Motor neuron (in vitro differentiated cells): ENCODE measurements at regions not wholly inside any gene's neighbourhood (a gene's known extent, or its start where the extent isn't known, plus 50 kb on each side); places are given as distances from the start of the nearest gene placed in this dataset.
A peak's percentile ranks its signal among the peaks of the same experiment; 100 is the strongest.

Source experiments
- ATAC-seq, 8 experiments: fragments of 200-7000 bp; cut with Tn5 transposase; replicated peaks in 6 of 8; 2 replicates each; pipeline ENCODE4 v1.8.0; 2021; ENCODE audit warnings: mild to moderate bottlenecking in 8 of 8, moderate library complexity in 8 of 8
- H3K27ac ChIP-seq, 2 donors: fragments of 250-450 bp; sonication (Bioruptor Pico); 2 replicates each; pipeline ENCODE4 v1.9.0; 2021; ENCODE audit warnings: antibody characterized with exemption in 2 of 2, mild to moderate bottlenecking in 2 of 2, moderate library complexity in 1 of 2
- H3K4me1 ChIP-seq, 2 donors: fragments of 250-450 bp; sonication (Bioruptor Pico); replicated peaks in 1 of 2; 2 replicates each; pipeline ENCODE4 v1.6.1; 2021; ENCODE audit warnings: antibody characterized with exemption in 2 of 2, mild to moderate bottlenecking in 2 of 2, moderate library complexity in 1 of 2
- H3K4me3 ChIP-seq, 5 donors: fragments of 250-450 bp; sonication (Bioruptor Pico); 2 replicates each; pipeline ENCODE4 v1.9.0; 2021; ENCODE audit warnings: antibody characterized with exemption in 5 of 5, mild to moderate bottlenecking in 5 of 5, moderate library complexity in 4 of 5
- WGBS, 10 experiments: fragments of 450-650 bp; shearing (Covaris generic); methylation state at CpG; one replicate each; pipeline ENCODE4 v1.0.0; 2022; 5-methylcytosine and 5-hydroxymethylcytosine counted together
- in situ Hi-C, 9 experiments: fragments of 400-800 bp; cut with MboI; loops; one replicate each; pipeline ENCODE4 v1.15.0; 2021; ENCODE audit warnings: low sequenced_read_pairs in 9 of 9, low pct_unique_long_range_greater_than_20kb in 2 of 9; ENCODE audit not compliant: unreplicated experiment in 9 of 9

DNA sequence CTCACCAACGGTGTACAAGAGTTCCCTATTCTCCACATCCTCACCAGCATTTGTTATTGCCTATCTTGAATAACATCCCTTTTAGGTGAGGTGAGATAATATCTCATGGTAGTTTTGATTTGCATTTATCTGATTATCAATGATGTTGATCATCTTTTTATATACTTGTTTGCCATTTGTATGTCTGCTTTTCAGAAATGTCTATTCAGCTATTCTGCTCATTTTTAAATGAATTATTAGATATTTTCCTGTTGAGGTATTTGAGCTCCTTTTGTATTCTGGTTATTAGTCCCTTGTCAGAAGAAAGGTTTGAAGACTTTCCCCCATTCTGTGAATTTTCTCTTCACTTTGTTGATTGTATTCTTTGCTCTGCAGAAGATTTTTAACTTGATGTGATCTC lies 695.5 kb upstream of the DDX18 start:
- H3K4me1 ChIP-seq: no peaks in the 10 kb centered on the region
- no peak overlapping the region for H3K4me3 ChIP-seq
- in situ Hi-C loops: no loop called here
- no peak overlapping the region for H3K27ac ChIP-seq
- WGBS, 10 experiments: 0 to 83% (median 45%) methylated on average over 1 of the region's 1 CpG; no CpG with 5 or more reads in 2 of the 10 experiments
- no peak for ATAC-seq

DNA sequence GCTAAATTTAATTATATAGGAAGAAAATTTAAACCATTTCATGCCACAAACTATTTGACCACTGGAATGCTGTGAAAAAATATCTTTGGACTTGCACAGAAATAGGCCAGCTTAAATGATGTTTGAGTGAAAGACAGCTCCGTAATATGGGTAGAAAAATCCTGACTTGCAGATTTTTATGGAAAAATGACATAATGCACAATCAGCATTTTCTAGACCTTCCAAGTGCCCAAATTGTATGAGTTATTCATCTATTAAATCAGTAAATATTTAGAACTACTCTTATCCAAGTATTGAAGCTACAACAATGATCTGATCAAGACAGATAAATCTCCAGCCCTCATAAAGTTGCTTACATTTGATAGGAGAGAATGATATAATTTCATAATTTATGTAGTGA lies 691.1 kb upstream of the DDX18 start:
- ATAC-seq: no peak
- no peaks in the 10 kb centered on the region for H3K4me1 ChIP-seq
- 7 to 100% (median 88%) methylated on average over 1 of the region's 1 CpG; no CpG with 5 or more reads in 1 of the 10 experiments for WGBS, 10 experiments
- no peak overlapping the region for H3K4me3 ChIP-seq
- in situ Hi-C loops: no loop called here
- no peak overlapping the region for H3K27ac ChIP-seq

GRCh38 chr2:117126656-117127055 lies 687.8 kb upstream of the DDX18 start:
- H3K27ac ChIP-seq: no peak overlapping the region
- in situ Hi-C loops: loop anchor here in 1 of 9 experiments (25.0 kb wide), 1 partner anchor 111 kb away; no protein-coding TSS in a partner anchor
- H3K4me1 ChIP-seq: no peaks in the 10 kb centered on the region
- no peak for ATAC-seq
- 3 to 91% (median 74%) methylated on average over 1 to 3 of the region's 3 CpGs for WGBS, 10 experiments
- no peak overlapping the region for H3K4me3 ChIP-seq

DNA sequence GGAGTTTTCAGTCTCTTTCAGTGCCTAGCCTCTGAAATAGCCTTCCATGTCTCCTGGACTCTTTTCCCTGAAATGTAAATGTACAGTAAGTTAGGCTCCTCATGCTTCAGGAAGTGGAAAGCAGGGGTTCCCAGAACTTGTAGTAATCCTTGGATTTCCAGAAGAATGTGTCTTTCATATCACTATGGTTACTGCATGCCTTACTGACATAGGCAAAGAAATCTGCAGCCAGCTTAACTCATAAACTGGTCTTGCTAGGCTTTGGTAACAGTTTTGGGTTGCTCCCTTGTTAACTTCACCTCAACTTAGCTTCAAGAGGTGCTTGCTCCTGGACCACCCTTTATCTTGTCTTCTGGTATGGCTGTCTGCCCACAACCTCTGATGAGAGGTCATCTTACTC lies 686.8 kb upstream of the DDX18 start:
- in situ Hi-C loops: loop anchor here in 1 of 9 experiments (25.0 kb wide), 1 partner anchor 110 kb away; no protein-coding TSS in a partner anchor
- no peak overlapping the region for H3K4me3 ChIP-seq

DNA sequence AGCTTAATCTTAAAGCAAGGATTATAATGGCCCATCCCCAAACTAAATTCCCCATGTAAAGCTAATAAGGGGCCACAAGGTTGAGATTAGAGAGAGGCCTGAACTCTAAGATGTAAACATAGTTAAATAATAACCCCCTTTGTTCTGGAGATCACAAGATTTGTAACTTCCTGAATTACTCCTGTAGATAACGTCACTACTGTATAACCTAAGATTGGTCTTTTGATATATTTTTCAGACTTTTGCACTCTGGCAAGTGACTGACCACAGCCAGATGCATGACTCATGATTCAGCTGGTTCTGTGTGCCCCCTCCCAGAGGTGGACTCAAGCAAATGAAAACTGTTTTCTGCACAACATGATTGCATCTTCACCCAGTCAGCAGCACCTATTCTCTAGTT lies 686.0 kb upstream of the DDX18 start:
- WGBS, 10 experiments: 0 to 100% (median 61%) methylated on average over 1 of the region's 1 CpG; no CpG with 5 or more reads in 4 of the 10 experiments
- in situ Hi-C loops: loop anchor here in 1 of 9 experiments (25.0 kb wide), 1 partner anchor 109 kb away; no protein-coding TSS in a partner anchor
- Histone ChIP-seq H3K4me1 (no peaks in the 10 kb centered on the region), H3K4me3 (no peak overlapping the region), H3K27ac (no peak overlapping the region)
- ATAC-seq: peak in 2 of 8 experiments; percentile 39 to 59

More for the DNA sequence above, 686.8 kb upstream of the DDX18 start:
- Histone ChIP-seq H3K27ac (no peak overlapping the region), H3K4me1 (no peaks in the 10 kb centered on the region)
- ATAC-seq: peak in 1 of 8 experiments; percentile 41

- Histone ChIP-seq H3K27ac (no peak overlapping the region), H3K4me1 (no peaks in the 10 kb centered on the region), H3K4me3 (no peak overlapping the region)
- in situ Hi-C loops: loop anchor here in 1 of 9 experiments (25.0 kb wide), 1 partner anchor 100 kb away; no protein-coding TSS in a partner anchor
- 40 to 60% methylated on average over 1 of the region's 2 CpGs; no CpG with 5 or more reads in 8 of the 10 experiments for WGBS, 10 experiments
- no peak for ATAC-seq
These were observed 677.1 kb upstream of the DDX18 start for GRCh38 chr2:117137371-117137770.

GRCh38 chr2:117169036-117169765 lies 645.3 kb upstream of the DDX18 start:
- Histone ChIP-seq H3K27ac (no peak overlapping the region), H3K4me3 (no peak overlapping the region), H3K4me1 (no peaks in the 10 kb centered on the region)
- no peak for ATAC-seq
- in situ Hi-C loops: no loop called here
- WGBS, 10 experiments: 0 to 100% (median 98%) methylated on average over 1 to 2 of the region's 2 CpGs

DNA sequence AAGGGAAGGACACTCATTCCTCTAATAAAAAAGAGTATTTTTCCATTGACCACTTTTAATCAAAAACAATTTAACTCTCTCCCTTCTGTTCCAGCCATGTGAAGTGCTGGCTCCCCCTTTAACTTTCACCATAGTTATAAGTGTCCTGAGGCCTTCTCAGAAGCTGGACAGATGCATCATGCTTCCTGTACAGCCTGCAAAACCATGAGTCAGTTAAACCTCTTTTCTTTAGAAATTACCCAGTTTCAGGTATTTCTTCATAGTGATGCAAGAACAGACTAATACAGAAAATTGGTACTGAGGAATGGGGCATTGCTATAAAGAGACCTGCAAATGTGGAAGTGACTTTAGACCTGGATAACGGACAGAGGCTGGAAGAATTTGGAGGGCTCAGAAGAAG lies 643.6 kb upstream of the DDX18 start:
- Histone ChIP-seq H3K4me1 (no peaks in the 10 kb centered on the region), H3K4me3 (no peak overlapping the region), H3K27ac (no peak overlapping the region)
- WGBS, 10 experiments: 0 to 100% (median 92%) methylated on average over 1 of the region's 1 CpG; no CpG with 5 or more reads in 4 of the 10 experiments
- in situ Hi-C loops: no loop called here
- ATAC-seq: no peak

DNA sequence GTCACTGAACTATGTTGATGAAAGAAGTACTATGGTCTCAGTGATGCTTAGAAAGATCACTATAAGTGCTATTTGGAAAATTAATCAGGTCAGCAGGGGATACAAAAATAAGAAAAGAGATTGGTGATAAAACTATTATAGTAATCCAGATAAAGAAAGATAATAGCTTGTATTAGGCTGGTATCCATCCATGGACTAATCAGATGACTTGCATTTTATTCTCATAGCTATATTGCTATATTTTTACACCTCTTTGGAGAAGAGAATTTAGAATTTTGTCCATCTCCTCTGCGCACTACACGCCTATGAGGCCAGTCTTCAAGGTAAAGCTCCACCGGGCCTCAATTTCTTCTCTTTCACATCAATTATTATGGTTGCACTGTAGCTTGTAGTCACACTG lies 635.1 kb upstream of the DDX18 start:
- no peak for ATAC-seq
- no peak overlapping the region for H3K27ac ChIP-seq
- no peaks in the 10 kb centered on the region for H3K4me1 ChIP-seq
- in situ Hi-C loops: no loop called here
- H3K4me3 ChIP-seq: no peak overlapping the region
- 50 to 100% (median 93%) methylated on average over 1 to 3 of the region's 3 CpGs; no CpG with 5 or more reads in 2 of the 10 experiments for WGBS, 10 experiments

DNA sequence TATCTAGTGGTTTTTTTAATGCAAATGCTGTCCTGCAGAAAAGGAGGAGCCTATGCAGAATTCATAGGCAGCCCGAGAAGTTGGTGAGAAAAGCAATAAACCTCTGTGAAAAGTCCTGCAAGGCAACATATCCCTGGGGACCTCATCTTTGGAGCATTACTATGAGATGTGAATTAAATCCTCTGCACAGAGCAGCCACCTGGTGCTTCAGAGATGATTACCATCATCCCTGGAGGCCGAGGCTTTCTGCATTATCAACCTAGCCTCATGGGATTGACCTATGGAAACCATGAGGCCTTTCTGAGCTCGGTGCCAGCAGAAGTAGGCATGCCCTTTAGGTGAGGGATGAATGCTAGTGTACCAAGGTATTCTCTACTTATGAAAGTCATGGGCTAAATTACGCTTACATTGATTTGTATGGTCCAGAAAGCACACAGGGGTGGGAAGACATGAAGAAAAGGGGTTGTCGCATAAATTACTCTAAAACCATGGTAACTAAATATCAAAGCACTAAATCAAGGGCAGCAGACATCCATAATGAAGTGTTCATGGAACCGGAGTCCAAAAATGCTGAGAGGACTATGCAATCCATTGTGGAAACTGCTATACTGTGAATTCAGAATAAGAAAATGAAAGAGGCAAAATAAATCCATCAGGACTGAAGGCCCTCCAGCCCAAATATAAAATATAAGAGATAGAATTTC lies 623.5 kb upstream of the DDX18 start:
- peak in 5 of 8 experiments; percentile 28 to 95 (median 73) for ATAC-seq

GRCh38 chr2:117195381-117195780 lies 619.1 kb upstream of the DDX18 start:
- no peak overlapping the region for H3K4me3 ChIP-seq
- no peak for ATAC-seq
- 0 to 100% (median 46%) methylated on average over 1 to 4 of the region's 4 CpGs; no CpG with 5 or more reads in 2 of the 10 experiments for WGBS, 10 experiments
- H3K4me1 ChIP-seq: peaks cover 7 to 15% of the 10 kb centered on the region in 2 donors
- no peak overlapping the region for H3K27ac ChIP-seq
- in situ Hi-C loops: no loop called here

More for the DNA sequence above, 623.5 kb upstream of the DDX18 start:
- H3K4me1 ChIP-seq: peaks cover 7 to 10% of the 10 kb centered on the region in 2 donors
- WGBS, 10 experiments: 0 to 96% (median 58%) methylated on average over 2 to 6 of the region's 6 CpGs; no CpG with 5 or more reads in 2 of the 10 experiments
- no peak overlapping the region for H3K4me3 ChIP-seq
- in situ Hi-C loops: no loop called here
- H3K27ac ChIP-seq: no peak overlapping the region

- no peak overlapping the region for H3K4me3 ChIP-seq
- no peak overlapping the region for H3K27ac ChIP-seq
- ATAC-seq: peak in 1 of 8 experiments; percentile 36
- 5 to 80% (median 62%) methylated on average over 1 to 4 of the region's 4 CpGs for WGBS, 10 experiments
- H3K4me1 ChIP-seq: peaks cover 0 to 5% of the 10 kb centered on the region in 2 donors
- in situ Hi-C loops: no loop called here
These were observed 615.0 kb upstream of the DDX18 start for GRCh38 chr2:117199511-117199910.

DNA sequence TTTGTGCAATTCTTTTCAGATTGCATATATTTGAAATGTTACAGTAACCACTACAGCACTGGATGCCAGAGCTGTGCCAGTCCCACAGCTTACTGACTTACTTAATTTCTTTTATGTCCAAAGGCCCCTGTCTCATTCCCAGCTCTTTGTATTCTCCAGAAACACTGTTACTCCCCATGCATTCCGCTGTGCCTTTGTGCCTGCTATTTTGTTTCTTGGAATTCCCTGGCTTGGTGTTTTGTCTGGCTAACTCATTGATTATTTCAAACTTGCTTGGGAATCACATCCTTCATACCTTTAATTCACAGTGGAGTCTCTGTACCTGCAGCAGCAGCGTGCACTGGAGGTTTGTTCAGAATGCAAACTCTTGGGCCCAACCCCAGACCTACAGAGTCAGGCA lies 601.9 kb upstream of the DDX18 start:
- Histone ChIP-seq H3K4me1 (peaks cover 0 to 2% of the 10 kb centered on the region in 2 donors), H3K4me3 (no peak overlapping the region), H3K27ac (no peak overlapping the region)
- 0 to 83% (median 31%) methylated on average over 1 to 2 of the region's 2 CpGs; no CpG with 5 or more reads in 4 of the 10 experiments for WGBS, 10 experiments
- ATAC-seq: peak in 1 of 8 experiments; percentile 37
- in situ Hi-C loops: no loop called here
